Testis (tissue), 2 donors: ENCODE measurements at regions not wholly inside any gene's neighbourhood (a gene's known extent, or its start where the extent isn't known, plus 50 kb on each side); places are given as distances from the start of the nearest gene placed in this dataset.

Source experiments
- CTCF ChIP-seq, 3 experiments: fragments of 450-650 bp in 2 of 3; fragments of 200-600 bp in 1 of 3; sonication (generic) in 1 of 3; IDR thresholded peaks; one replicate each; pipeline ENCODE4 v1.5.1; 2016 to 2019; ENCODE audit warnings: antibody characterized with exemption in 3 of 3, mild to moderate bottlenecking in 2 of 3, moderate library complexity in 1 of 3
- POLR2A ChIP-seq: fragments of 450-650 bp; IDR thresholded peaks from one replicate; pipeline ENCODE4 v1.6.1; 2017; ENCODE audit warnings: antibody characterized with exemption, mild to moderate bottlenecking, moderate library complexity

- no peak for TF ChIP-seq CTCF (IDR thresholded peaks at IDR 0.05)
- no peak for TF ChIP-seq POLR2A
Measured at GRCh38 chr1:239708622-239709021, 322.3 kb downstream of the CHRM3 start.
